ENCODE measurements at regions not wholly inside any gene's neighbourhood (a gene's known extent, or its start where the extent isn't known, plus 50 kb on each side); places are given as distances from the start of the nearest gene placed in this dataset.
"Not testable (repeated sequence)": the region's sequence is repeated elsewhere in the genome, so short reads cannot be mapped to it uniquely, and the experiment has no call there.

GRCh38 chr3:95738045-95738444 lies 1076.3 kb upstream of the EPHA6 start:
- H3K27ac ChIP-seq (ENCODE audit: low read length in 2 of 2), result no peak overlapping the region
- H3K9me3 Mint-ChIP-seq (ENCODE audit: insufficient read depth), result peaks cover 1% of the 10 kb centered on the region
- TF ChIP-seq EZH2 (IDR thresholded peaks at IDR 0.05; ENCODE audit: borderline replicate concordance, insufficient read depth, low read depth, low read length, poor library complexity, severe bottlenecking), result no peak
- ATAC-seq (ENCODE audit: low read depth), result no peak
- H3K27ac Mint-ChIP-seq, result no peak overlapping the region
- no peaks in the 10 kb centered on the region for H3K4me1 ChIP-seq (ENCODE audit: control insufficient read depth in 2 of 2, insufficient read depth in 2 of 2, low read length in 2 of 2)
- H3K4me3 Mint-ChIP-seq, result no peak overlapping the region
- no peaks in the 10 kb centered on the region for H4K20me1 ChIP-seq (ENCODE audit: control insufficient read depth, insufficient read depth, low read length, poor library complexity, severe bottlenecking)
- no CpG with 5 or more reads among the region's 2 CpGs for WGBS (ENCODE audit: insufficient coverage)
- no peaks in the 10 kb centered on the region for H3K4me1 Mint-ChIP-seq
- CTCF ChIA-PET, result no interaction called here
- H3K4me2 ChIP-seq (replicated peaks; ENCODE audit: low read depth, low read length, poor library complexity, severe bottlenecking), result no peak overlapping the region
- peaks cover 0 to 5% (median 0%) of the 10 kb centered on the region in 3 donors for H3K9me3 ChIP-seq (ENCODE audit: control extremely low read depth in 1 of 3, control insufficient read depth in 2 of 3, insufficient read depth in 1 of 3, low read length in 2 of 3)
- no peaks in the 10 kb centered on the region for H3K27me3 ChIP-seq (replicated peaks in 1 of 4; ENCODE audit: control extremely low read depth in 1 of 4, control insufficient read depth in 3 of 4, insufficient read depth in 4 of 4, low read length in 3 of 4)
- H3K79me2 ChIP-seq (ENCODE audit: control insufficient read depth, insufficient read depth, low read length), result no peaks in the 10 kb centered on the region
- no peaks in the 10 kb centered on the region for H3K27me3 Mint-ChIP-seq
- POLR2A ChIA-PET, result no interaction called here
- H3K4me3 ChIP-seq (ENCODE audit: control extremely low read depth in 1 of 5, extremely low read depth in 1 of 5, insufficient read depth in 1 of 5, low read depth in 2 of 5, low read length in 4 of 5), result no peak overlapping the region
- no peaks in the 10 kb centered on the region for H3K36me3 ChIP-seq (replicated peaks in 1 of 2; ENCODE audit: control extremely low read depth in 1 of 2, control insufficient read depth in 1 of 2, extremely low read depth in 1 of 2, insufficient read depth in 2 of 2, low read length in 1 of 2)
- intact Hi-C loops (cut with micrococcal nuclease), result no loop called here
- DNase-seq, result no peak
- no peak overlapping the region for H3K9ac ChIP-seq (ENCODE audit: low read length)
- no peak overlapping the region for H2AFZ ChIP-seq (ENCODE audit: insufficient read depth, low read depth, low read length, poor library complexity, severe bottlenecking)

GRCh38 chr3:95744896-95745295 lies 1069.5 kb upstream of the EPHA6 start:
- H3K36me3 ChIP-seq (replicated peaks in 1 of 2; ENCODE audit: control extremely low read depth in 1 of 2, control insufficient read depth in 1 of 2, extremely low read depth in 1 of 2, insufficient read depth in 2 of 2, low read length in 1 of 2); H3K4me1 ChIP-seq (ENCODE audit: control insufficient read depth in 2 of 2, insufficient read depth in 2 of 2, low read length in 2 of 2); H3K79me2 ChIP-seq (ENCODE audit: control insufficient read depth, insufficient read depth, low read length); H3K4me3 Mint-ChIP-seq; POLR2A ChIA-PET; H3K9me3 ChIP-seq (ENCODE audit: control extremely low read depth in 1 of 3, control insufficient read depth in 2 of 3, insufficient read depth in 1 of 3, low read length in 2 of 3); ATAC-seq (ENCODE audit: low read depth); H3K27ac ChIP-seq (ENCODE audit: low read length in 2 of 2); intact Hi-C loops (cut with micrococcal nuclease); H3K4me3 ChIP-seq (ENCODE audit: control extremely low read depth in 1 of 5, extremely low read depth in 1 of 5, insufficient read depth in 1 of 5, low read depth in 2 of 5, low read length in 4 of 5); CTCF ChIA-PET; H4K20me1 ChIP-seq (ENCODE audit: control insufficient read depth, insufficient read depth, low read length, poor library complexity, severe bottlenecking); H3K27me3 Mint-ChIP-seq; H3K4me2 ChIP-seq (replicated peaks; ENCODE audit: low read depth, low read length, poor library complexity, severe bottlenecking); H3K27me3 ChIP-seq (replicated peaks in 1 of 4; ENCODE audit: control extremely low read depth in 1 of 4, control insufficient read depth in 3 of 4, insufficient read depth in 4 of 4, low read length in 3 of 4); H3K9ac ChIP-seq (ENCODE audit: low read length); H3K9me3 Mint-ChIP-seq (ENCODE audit: insufficient read depth); DNase-seq; H3K4me1 Mint-ChIP-seq; H2AFZ ChIP-seq (ENCODE audit: insufficient read depth, low read depth, low read length, poor library complexity, severe bottlenecking); H3K27ac Mint-ChIP-seq: not testable (repeated sequence)
- over 99% methylated on average over 17 of the region's 27 CpGs for WGBS (ENCODE audit: insufficient coverage)

Data from B cell (primary cell).